ENCODE measurements at regions not wholly inside any gene's neighbourhood (a gene's known extent, or its start where the extent isn't known, plus 50 kb on each side); places are given as distances from the start of the nearest gene placed in this dataset.

- no peak for TF ChIP-seq CTCF (IDR thresholded peaks at IDR 0.05)
- TF ChIP-seq POLR2AphosphoS5 (IDR thresholded peaks at IDR 0.05): no peak
- TF ChIP-seq POLR2A (IDR thresholded peaks at IDR 0.05): no peak
- 51% methylated on average over 6 of the region's 6 CpGs for WGBS
- H3K4me1 ChIP-seq (replicated peaks): no peaks in the 10 kb centered on the region
- no peak for DNase-seq (ENCODE audit: low spot score)
- H3K36me3 ChIP-seq: no peaks in the 10 kb centered on the region
- H3K9me3 ChIP-seq: no peaks in the 10 kb centered on the region
- no peaks in the 10 kb centered on the region for H3K27me3 ChIP-seq (replicated peaks; ENCODE audit: insufficient read depth)
- no peak overlapping the region for H3K4me3 ChIP-seq
- intact Hi-C loops (cut with DNase I): no loop called here
- no peak overlapping the region for H3K27ac ChIP-seq
Measured at GRCh38 chr19:31817971-31818797, 468.9 kb upstream of the TSHZ3 start.

- no peaks in the 10 kb centered on the region for H3K4me1 ChIP-seq (replicated peaks)
- no peak for TF ChIP-seq POLR2A (IDR thresholded peaks at IDR 0.05)
- no peak for TF ChIP-seq CTCF (IDR thresholded peaks at IDR 0.05)
- no peak for TF ChIP-seq POLR2AphosphoS5 (IDR thresholded peaks at IDR 0.05)
- H3K27me3 ChIP-seq (replicated peaks; ENCODE audit: insufficient read depth): no peaks in the 10 kb centered on the region
- WGBS: 13% methylated on average over 2 of the region's 2 CpGs
- H3K36me3 ChIP-seq: no peaks in the 10 kb centered on the region
- intact Hi-C loops (cut with DNase I): no loop called here
- H3K9me3 ChIP-seq: no peaks in the 10 kb centered on the region
- DNase-seq (ENCODE audit: low spot score): no peak
- no peak overlapping the region for H3K27ac ChIP-seq
- no peak overlapping the region for H3K4me3 ChIP-seq
Measured at GRCh38 chr19:31818798-31819105, 469.5 kb upstream of the TSHZ3 start.

GRCh38 chr19:31819837-31820236 is 470.6 kb upstream of the TSHZ3 start:
- no peak for DNase-seq (ENCODE audit: low spot score)
- intact Hi-C loops (cut with DNase I): no loop called here
- no peaks in the 10 kb centered on the region for H3K36me3 ChIP-seq
- no peaks in the 10 kb centered on the region for H3K4me1 ChIP-seq (replicated peaks)
- no peaks in the 10 kb centered on the region for H3K9me3 ChIP-seq
- H3K27me3 ChIP-seq (replicated peaks; ENCODE audit: insufficient read depth): no peaks in the 10 kb centered on the region
- no peak overlapping the region for H3K4me3 ChIP-seq
- no peak for TF ChIP-seq POLR2A (IDR thresholded peaks at IDR 0.05)
- TF ChIP-seq CTCF (IDR thresholded peaks at IDR 0.05): no peak
- no peak for TF ChIP-seq POLR2AphosphoS5 (IDR thresholded peaks at IDR 0.05)
- H3K27ac ChIP-seq: no peak overlapping the region

- no peaks in the 10 kb centered on the region for H3K27me3 ChIP-seq (replicated peaks; ENCODE audit: insufficient read depth)
- H3K36me3 ChIP-seq: no peaks in the 10 kb centered on the region
- no peak overlapping the region for H3K27ac ChIP-seq
- WGBS: 89% methylated on average over 2 of the region's 2 CpGs
- H3K4me3 ChIP-seq: no peak overlapping the region
- H3K4me1 ChIP-seq (replicated peaks): no peaks in the 10 kb centered on the region
- DNase-seq (ENCODE audit: low spot score): no peak
- H3K9me3 ChIP-seq: no peaks in the 10 kb centered on the region
- TF ChIP-seq POLR2AphosphoS5 (IDR thresholded peaks at IDR 0.05): no peak
- no peak for TF ChIP-seq POLR2A (IDR thresholded peaks at IDR 0.05)
- TF ChIP-seq CTCF (IDR thresholded peaks at IDR 0.05): no peak
- intact Hi-C loops (cut with DNase I): no loop called here
Measured at GRCh38 chr19:31821346-31821745, 472.1 kb upstream of the TSHZ3 start.
